NCI-H1092 (cell line): ENCODE measurements at regions not wholly inside any gene's neighbourhood (a gene's known extent, or its start where the extent isn't known, plus 50 kb on each side); places are given as distances from the start of the nearest gene placed in this dataset.

Experiments
- DNase-seq: peaks from one replicate; lab custom pipeline; 2025; lab: John Stamatoyannopoulos, UW

- peak; percentile 6 for DNase-seq
Observed at GRCh38 chr15:95826412-95827195, 503.9 kb upstream of the NR2F2 start.

DNA sequence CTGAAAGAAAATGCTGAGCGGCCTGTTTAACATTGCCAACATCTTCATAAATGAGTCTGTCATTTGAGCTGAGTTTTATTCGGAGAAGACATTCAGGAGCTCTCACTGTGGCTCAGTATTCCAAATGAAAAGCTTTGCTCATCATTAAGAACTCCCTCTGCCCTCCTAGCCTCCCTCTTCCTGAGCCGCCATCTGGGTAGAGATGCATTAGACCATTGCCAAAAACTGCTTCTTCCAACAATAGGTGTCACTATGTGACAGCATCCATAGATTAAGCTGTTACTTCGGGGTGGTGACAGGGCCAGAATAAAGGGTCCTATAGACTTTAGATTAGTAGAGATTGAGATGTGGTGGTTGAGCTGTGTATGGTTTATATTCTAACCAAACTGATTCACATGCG, 501.4 kb upstream of the NR2F2 start:
- DNase-seq = no peak

DNA sequence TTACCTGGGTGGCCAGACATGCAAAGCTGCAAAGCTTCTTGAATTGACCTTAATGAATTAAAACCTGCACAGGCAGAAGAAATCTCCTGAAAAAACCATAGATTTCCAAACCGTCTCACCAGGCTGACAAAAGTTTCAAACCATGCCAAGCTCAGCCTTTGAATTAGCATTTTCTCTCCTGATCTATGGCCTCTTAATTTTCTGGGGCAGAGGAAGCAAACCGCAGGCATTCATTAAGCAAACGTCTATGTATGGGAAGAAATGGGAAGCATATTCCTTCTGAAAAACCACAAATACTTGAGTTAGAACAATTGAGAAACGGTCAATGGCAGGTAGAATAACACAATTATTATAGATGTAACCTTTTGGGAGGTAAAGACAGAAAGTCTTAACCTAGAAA, 500.2 kb upstream of the NR2F2 start:
- no peak for DNase-seq

DNA sequence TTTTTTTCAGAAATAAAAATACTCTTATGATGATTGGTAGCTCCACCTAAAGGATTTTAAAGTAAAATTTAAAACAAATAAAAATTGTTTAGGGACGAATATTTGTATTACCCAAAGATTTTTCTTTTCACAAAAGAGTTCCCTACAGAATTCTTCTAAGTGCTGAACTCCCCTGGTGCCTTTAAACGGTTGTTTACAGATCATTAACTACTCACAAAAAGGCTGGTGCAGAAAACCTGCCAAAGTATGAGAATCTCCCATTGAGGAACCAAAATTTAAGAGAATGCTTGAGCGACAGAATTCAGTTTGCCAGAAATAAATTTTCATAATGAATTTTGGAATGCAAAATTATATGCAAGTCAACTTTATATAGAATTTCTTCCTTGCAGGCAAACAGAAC, 497.8 kb upstream of the NR2F2 start:
- no peak for DNase-seq

DNA sequence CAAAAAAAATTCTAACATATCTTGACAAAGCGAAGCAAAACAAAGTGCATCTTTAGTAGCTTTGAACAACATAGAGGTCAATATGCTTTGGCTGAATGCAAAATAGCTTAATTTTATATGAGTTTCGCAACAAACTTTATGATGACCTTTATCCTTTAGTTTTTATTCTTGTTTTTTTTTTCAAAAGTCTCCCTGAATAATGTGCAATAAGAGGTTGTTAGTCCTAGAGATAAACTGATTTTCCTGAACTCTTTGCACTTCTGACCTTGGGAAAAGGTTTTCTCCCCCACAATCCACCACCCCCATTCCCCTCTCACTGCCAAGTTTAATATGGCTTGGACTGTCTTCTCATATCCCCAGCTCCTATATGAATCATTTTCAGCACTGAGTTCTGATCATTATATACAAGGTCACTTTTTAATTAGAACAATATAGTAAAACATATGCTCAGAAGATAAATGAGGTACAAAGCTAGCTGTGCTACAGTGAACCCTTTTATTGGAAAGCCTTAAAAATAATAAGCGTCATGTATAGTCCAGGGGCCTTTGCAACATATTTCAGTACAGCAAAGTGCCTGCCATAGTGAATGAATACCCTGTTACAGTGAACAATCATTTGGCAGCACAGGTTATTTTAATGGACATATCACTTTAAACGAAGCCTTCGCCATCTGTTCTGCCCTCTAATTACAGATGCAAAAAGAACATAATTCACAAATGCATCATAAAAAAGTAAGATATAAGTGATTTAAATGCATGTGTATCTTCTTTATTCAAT, 496.3 kb upstream of the NR2F2 start:
- no peak for DNase-seq

DNA sequence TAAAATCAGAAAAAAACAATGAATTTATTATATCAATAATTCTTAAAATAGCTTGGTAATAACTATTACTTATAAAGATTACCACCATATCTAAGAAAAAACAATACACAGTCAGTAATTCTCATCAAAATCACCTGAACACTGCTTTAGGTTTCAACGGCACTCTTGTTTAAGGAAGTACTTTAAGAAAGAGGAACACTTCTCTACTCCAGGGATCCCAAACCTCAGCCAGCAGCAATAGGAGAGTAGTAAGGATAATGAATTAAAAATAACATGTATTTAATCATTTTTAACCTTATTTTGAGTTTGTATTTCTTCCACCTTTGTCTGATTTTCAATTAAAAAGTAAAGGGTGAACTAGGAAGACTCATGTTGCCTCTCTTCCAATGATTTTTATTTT, 494.0 kb upstream of the NR2F2 start:
- DNase-seq = no peak

DNA sequence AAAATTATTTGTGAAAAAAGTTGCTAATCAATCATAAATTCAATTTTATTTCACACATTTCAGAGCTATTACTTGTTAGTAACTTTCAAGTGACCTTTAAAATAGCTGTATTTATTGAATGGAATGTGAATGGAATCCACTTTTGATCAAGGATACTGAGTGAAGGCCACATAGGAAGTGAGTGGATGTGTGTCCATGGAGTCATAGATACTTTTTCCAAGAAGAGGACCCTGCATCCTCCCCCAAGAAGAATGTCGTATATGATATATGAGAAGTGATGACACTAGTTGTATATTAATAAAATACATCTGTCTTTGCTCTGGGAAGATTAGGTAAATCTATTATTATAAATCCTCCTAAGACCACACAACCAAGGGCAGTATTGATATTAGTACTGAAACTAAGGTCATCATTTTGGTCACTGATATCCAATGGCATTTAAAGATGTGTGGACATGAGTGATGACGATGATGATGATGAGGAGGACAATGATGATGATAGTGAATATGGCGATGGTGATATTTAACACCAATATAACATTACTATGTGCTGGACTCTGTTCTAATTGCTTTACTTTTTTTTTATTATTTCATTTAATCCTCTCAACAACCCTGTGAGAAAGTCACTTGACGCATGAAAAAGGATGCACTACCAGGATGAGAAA, 493.0 kb upstream of the NR2F2 start:
- no peak for DNase-seq

- DNase-seq = no peak
Observed at GRCh38 chr15:95839367-95839782, 491.1 kb upstream of the NR2F2 start.

GRCh38 chr15:95840004-95840403, 490.5 kb upstream of the NR2F2 start:
- DNase-seq = no peak

DNA sequence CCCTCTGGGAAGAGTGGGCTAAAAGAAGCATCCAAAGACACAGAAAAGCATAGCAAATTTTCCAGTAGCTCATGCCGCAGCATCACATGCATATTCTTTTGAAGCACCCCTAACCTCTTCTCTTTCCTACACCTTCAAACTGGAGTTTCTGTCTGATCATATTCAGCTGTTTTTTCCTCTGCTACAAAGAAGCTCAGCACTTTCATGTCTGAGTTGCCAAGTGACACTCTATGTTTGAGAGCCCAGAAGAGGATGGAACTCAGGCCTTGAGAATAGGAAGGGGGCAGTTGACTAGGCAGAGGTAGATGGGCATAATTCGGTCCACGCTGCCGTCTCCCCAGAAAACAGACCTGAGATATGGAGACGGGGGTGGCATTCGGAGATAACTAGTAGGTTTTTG, 489.6 kb upstream of the NR2F2 start:
- no peak for DNase-seq

GRCh38 chr15:95842576-95842975, 487.9 kb upstream of the NR2F2 start:
- no peak for DNase-seq

DNA sequence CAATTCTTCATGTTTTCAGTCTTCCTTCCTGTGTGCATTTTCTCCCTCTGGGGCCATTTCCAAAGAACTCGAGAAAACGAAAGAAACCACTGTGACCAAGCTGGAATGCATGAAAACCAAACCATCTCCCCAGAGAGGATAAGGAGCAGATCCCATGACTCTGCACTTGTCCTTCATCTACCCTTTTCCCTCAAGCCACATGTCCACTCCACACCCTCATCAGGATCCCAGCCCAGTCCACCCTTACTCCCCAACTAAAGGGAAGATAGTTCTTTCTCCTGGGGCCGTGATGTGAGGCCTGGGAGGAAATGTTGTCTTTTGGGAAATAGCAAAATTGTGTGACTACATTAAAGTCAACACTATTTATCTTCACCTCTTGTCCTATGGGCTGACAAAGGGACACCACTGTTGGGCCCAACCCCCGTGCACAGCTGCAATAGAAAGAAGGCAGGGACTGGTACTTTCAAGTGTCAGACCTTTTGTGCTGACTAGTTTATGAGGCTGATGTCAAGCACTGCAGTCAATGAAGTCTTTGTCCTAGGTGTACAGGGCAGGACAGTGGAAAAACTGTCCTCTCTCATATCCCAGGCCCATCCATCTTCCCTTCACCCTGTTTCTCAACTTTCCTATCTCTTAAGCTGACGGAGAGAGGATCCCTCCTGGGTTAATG, 487.1 kb upstream of the NR2F2 start:
- DNase-seq = no peak

- no peak for DNase-seq
Observed at GRCh38 chr15:95845862-95846515, 484.5 kb upstream of the NR2F2 start.

DNA sequence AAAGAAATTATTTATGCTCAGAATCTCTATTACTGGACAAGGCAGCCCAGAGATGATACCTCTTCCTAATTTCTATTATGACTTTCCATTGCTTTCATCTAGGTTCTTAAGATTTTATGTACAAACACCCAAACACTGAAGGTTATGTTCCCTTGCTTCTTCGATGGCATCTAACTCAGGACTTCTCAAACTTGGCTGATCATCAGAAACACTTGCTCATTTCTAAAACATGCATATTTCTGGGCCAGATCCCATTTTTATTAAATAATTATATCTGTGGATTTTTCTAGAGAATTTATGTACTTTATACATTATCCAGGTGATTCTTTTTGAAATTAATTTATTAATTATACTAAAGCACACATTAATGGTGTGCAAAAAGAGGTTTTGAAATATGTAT, 482.4 kb upstream of the NR2F2 start:
- DNase-seq = no peak

GRCh38 chr15:95850837-95851236, 479.7 kb upstream of the NR2F2 start:
- DNase-seq = no peak

DNA sequence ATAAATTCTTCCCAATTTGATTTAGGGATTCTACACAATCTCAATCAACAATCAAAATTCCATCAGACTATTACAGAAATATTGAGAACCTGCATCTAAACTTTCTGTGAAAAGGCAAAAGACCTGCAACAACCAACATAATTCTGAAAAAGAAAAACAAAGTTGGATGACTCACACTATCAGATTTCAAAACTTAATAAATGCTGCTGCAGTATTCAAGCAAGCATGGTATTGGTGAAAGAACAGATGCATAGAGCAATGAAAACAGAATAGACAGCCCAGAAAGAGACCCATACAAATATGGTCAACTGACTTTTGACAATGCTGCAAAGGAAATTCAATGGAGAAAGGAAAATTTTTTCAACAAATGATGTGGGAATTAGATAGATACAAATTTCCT, 477.1 kb upstream of the NR2F2 start:
- DNase-seq = no peak

- DNase-seq = no peak
Observed at GRCh38 chr15:95857124-95857757, 473.3 kb upstream of the NR2F2 start.

DNA sequence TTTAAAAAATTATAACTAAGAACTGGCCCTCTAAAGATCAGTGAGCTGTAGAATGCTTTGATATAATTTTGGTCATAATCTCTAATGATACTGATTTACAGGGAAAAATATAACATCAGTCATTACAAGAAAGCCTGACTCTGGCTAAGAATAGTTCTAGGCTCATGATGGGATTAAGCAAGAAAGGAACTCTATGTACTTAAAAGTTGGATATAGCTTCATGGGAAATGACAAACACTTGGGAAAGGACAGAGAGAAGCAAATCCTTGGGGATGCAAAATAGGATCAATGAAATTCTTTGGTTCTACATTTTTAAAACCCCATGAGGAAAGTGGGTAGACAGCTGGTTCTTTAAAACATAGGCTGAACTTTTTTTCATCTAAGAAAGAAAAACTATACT, 472.7 kb upstream of the NR2F2 start:
- DNase-seq = no peak

DNA sequence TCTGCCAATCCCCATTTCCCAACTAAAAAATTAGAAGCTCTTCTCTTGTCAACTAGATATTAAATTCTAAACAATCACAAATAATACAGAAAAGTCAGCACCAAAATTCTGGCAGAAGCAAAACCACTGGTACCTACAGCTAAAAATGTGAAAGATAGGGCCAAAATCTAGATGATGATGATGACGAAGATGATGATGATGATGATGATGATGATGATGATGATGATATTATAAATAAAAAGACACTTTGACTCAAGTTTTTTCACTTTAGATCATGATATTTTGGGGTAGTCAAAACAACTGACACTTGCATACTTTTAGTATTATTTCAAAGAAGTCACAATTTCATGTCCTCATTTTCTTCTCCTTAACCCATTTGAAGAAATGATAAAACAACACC, 470.1 kb upstream of the NR2F2 start:
- no peak for DNase-seq

GRCh38 chr15:95864467-95864886, 466.0 kb upstream of the NR2F2 start:
- DNase-seq = no peak

GRCh38 chr15:95865330-95865739, 465.2 kb upstream of the NR2F2 start:
- DNase-seq = no peak
